Tibial nerve (tissue), 4 donors: ENCODE measurements at regions not wholly inside any gene's neighbourhood (a gene's known extent, or its start where the extent isn't known, plus 50 kb on each side); places are given as distances from the start of the nearest gene placed in this dataset.

Source experiments
- EP300 ChIP-seq, 2 donors: sonication (generic); formaldehyde crosslinking; IDR thresholded peaks; one replicate each; pipeline ENCODE4 v1.6.1; 2017; ENCODE audit warnings: antibody characterized with exemption in 2 of 2, mild to moderate bottlenecking in 1 of 2
- POLR2A ChIP-seq, 2 donors: fragments of 450-650 bp; IDR thresholded peaks; one replicate each; pipeline ENCODE4 v1.6.1; 2017; ENCODE audit warnings: antibody characterized with exemption in 2 of 2, mild to moderate bottlenecking in 2 of 2, moderate library complexity in 2 of 2
- TF ChIP-seq, protein P1 (sequence below), 5 experiments: fragments of 200-600 bp in 3 of 5; fragments of 450-650 bp in 2 of 5; sonication (generic) in 3 of 5; IDR thresholded peaks; one replicate each; pipeline ENCODE4 v1.5.1; 2016 to 2019; ENCODE audit warnings: antibody characterized with exemption in 5 of 5, mild to moderate bottlenecking in 3 of 5, moderate library complexity in 2 of 5

DNA sequence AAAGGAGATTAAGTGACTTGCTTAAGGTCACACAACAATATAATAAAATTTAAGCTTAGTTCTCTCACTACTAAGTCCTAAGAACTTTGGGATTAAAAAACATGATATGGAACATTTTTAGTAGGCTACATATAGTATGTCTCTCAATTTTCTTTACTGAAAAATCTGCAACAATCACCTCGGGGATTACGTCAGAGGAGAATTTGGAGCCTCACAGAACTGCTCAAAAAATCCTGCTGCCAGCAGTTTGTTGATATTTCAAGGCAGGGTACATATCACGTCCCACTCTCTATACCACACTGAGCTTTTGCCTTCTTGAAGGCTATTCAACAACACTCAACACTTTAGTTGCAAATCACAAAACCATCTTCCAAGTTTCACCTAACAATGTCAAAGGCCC lies 561.6 kb upstream of the BTBD3 start:
- no peak for TF ChIP-seq EP300 (IDR thresholded peaks at IDR 0.05)
- TF ChIP-seq, protein P1, sequence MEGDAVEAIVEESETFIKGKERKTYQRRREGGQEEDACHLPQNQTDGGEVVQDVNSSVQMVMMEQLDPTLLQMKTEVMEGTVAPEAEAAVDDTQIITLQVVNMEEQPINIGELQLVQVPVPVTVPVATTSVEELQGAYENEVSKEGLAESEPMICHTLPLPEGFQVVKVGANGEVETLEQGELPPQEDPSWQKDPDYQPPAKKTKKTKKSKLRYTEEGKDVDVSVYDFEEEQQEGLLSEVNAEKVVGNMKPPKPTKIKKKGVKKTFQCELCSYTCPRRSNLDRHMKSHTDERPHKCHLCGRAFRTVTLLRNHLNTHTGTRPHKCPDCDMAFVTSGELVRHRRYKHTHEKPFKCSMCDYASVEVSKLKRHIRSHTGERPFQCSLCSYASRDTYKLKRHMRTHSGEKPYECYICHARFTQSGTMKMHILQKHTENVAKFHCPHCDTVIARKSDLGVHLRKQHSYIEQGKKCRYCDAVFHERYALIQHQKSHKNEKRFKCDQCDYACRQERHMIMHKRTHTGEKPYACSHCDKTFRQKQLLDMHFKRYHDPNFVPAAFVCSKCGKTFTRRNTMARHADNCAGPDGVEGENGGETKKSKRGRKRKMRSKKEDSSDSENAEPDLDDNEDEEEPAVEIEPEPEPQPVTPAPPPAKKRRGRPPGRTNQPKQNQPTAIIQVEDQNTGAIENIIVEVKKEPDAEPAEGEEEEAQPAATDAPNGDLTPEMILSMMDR (IDR thresholded peaks at IDR 0.05) = no peak
- TF ChIP-seq POLR2A (IDR thresholded peaks at IDR 0.05) = no peak
